IMR-90 (cell line): ENCODE measurements at regions not wholly inside any gene's neighbourhood (a gene's known extent, or its start where the extent isn't known, plus 50 kb on each side); places are given as distances from the start of the nearest gene placed in this dataset.

Experiments
- POLR2A ChIP-seq: IDR thresholded peaks from 2 replicates; pipeline ENCODE4 v1.6.1; 2012; ENCODE audit warnings: mild to moderate bottlenecking, low read depth, low read length
- RAD21 ChIP-seq: IDR thresholded peaks from 2 replicates; pipeline ENCODE4 v1.6.1; 2012; ENCODE audit warnings: low read length, improper control_type of control experiment

GRCh38 chr19:28667348-28667977, 545.5 kb downstream of the UQCRFS1 start:
- TF ChIP-seq RAD21 (no peak), POLR2A (no peak)
